CD14-positive monocyte (primary cell): ENCODE measurements at regions not wholly inside any gene's neighbourhood (a gene's known extent, or its start where the extent isn't known, plus 50 kb on each side); places are given as distances from the start of the nearest gene placed in this dataset.

ENCODE experiments used
- DNase-seq, 3 donors: peaks; one replicate each; pipeline ENCODE4 v3.0.0-alpha.2; 2011 to 2022
- H2AFZ ChIP-seq: 2 replicates; pipeline ENCODE4 v1.6.0; 2012; ENCODE audit warnings: mild to moderate bottlenecking, low read depth, low read length, inconsistent platforms; ENCODE audit not compliant: insufficient read depth, poor library complexity, severe bottlenecking
- H3K27ac ChIP-seq, 2 donors: 1 replicate in 1 of 2; 2 replicates in 1 of 2; pipeline ENCODE4 v1.5.1; 2012 to 2013; ENCODE audit warnings: low read length in 2 of 2, control low read depth in 1 of 2, inconsistent platforms in 1 of 2, low read depth in 1 of 2, mild to moderate bottlenecking in 1 of 2
- H3K27me3 ChIP-seq, 2 donors: one replicate each; pipeline versions ENCODE4 v1.6.0 to v1.6.1; 2011 to 2013; ENCODE audit warnings: low read length in 2 of 2; ENCODE audit not compliant: control insufficient read depth in 2 of 2, insufficient read depth in 2 of 2
- H3K36me3 ChIP-seq, 2 donors: replicated peaks in 1 of 2; 1 replicate in 1 of 2; 2 replicates in 1 of 2; pipeline versions ENCODE4 v1.5.1 to v1.6.1; 2012 to 2013; ENCODE audit warnings: low read length in 2 of 2, control low read depth in 1 of 2, inconsistent platforms in 1 of 2, mild to moderate bottlenecking in 1 of 2; ENCODE audit not compliant: insufficient read depth in 2 of 2, control insufficient read depth in 1 of 2
- H3K4me1 ChIP-seq, 2 donors: 1 replicate in 1 of 2; 2 replicates in 1 of 2; pipeline versions ENCODE4 v1.5.1 to v1.6.1; 2012 to 2013; ENCODE audit warnings: low read length in 2 of 2, control low read depth in 1 of 2, inconsistent platforms in 1 of 2, mild to moderate bottlenecking in 1 of 2, moderate library complexity in 1 of 2; ENCODE audit not compliant: insufficient read depth in 2 of 2, control insufficient read depth in 1 of 2
- H3K4me2 ChIP-seq: replicated peaks from 2 replicates; pipeline ENCODE3; 2012; ENCODE audit warnings: low read length, moderate library complexity, mild to moderate bottlenecking; ENCODE audit not compliant: poor library complexity, severe bottlenecking; ENCODE audit errors: extremely low read depth
- H3K4me3 ChIP-seq, 3 experiments: fragments of 200-600 bp in 1 of 3; sonication (generic) in 1 of 3; replicated peaks in 1 of 3; 1 replicate in 2 of 3; 2 replicates in 1 of 3; pipeline ENCODE4 v1.5.1; 2011 to 2013; ENCODE audit warnings: low read length in 3 of 3, mild to moderate bottlenecking in 3 of 3, control low read depth in 2 of 3, low read depth in 2 of 3, inconsistent platforms in 1 of 3, moderate library complexity in 1 of 3
- H3K79me2 ChIP-seq: 2 replicates; pipeline ENCODE4 v1.6.0; 2012; ENCODE audit warnings: mild to moderate bottlenecking, control low read depth, inconsistent platforms, low read length, moderate library complexity; ENCODE audit not compliant: insufficient read depth
- H3K9ac ChIP-seq: 2 replicates; pipeline ENCODE4 v1.6.0; 2017; ENCODE audit warnings: low read length, mild to moderate bottlenecking; ENCODE audit not compliant: insufficient read depth, poor library complexity, severe bottlenecking
- H3K9me3 ChIP-seq, 2 donors: replicated peaks in 1 of 2; 1 replicate in 1 of 2; 2 replicates in 1 of 2; pipeline versions ENCODE4 v1.5.1 to v1.6.1; 2012 to 2013; ENCODE audit warnings: low read length in 2 of 2, control low read depth in 1 of 2; ENCODE audit not compliant: control insufficient read depth in 1 of 2, insufficient read depth in 1 of 2
- H4K20me1 ChIP-seq: 2 replicates; pipeline ENCODE4 v1.6.0; 2012; ENCODE audit warnings: mild to moderate bottlenecking, low read length, control low read depth, moderate library complexity; ENCODE audit not compliant: insufficient read depth
- H3K27ac Mint-ChIP-seq, 7 donors: one replicate each; pipeline ENCODE4 v1.8.0; 2020; ENCODE audit warnings: mild to moderate bottlenecking in 7 of 7, mixed read lengths in 7 of 7, moderate library complexity in 6 of 7, inconsistent platforms in 2 of 7
- H3K27me3 Mint-ChIP-seq, 3 donors: one replicate each; pipeline ENCODE4 v1.8.0; 2021 to 2022; ENCODE audit warnings: low read depth in 3 of 3, mild to moderate bottlenecking in 3 of 3, mixed read lengths in 3 of 3, moderate library complexity in 3 of 3, inconsistent platforms in 1 of 3
- H3K36me3 Mint-ChIP-seq, 2 donors: one replicate each; pipeline ENCODE4 v1.8.0; 2020; ENCODE audit warnings: mixed read lengths in 2 of 2, inconsistent platforms in 1 of 2, mild to moderate bottlenecking in 1 of 2
- H3K4me1 Mint-ChIP-seq: one replicate; pipeline ENCODE4 v1.8.0; 2020; ENCODE audit warnings: mild to moderate bottlenecking, mixed read lengths
- H3K4me3 Mint-ChIP-seq, 2 donors: one replicate each; pipeline ENCODE4 v1.8.0; 2020; ENCODE audit warnings: mild to moderate bottlenecking in 2 of 2, mixed read lengths in 2 of 2, moderate library complexity in 1 of 2
- H3K9me3 Mint-ChIP-seq, 7 donors: one replicate each; pipeline ENCODE4 v1.8.0; 2020 to 2022; ENCODE audit warnings: mixed read lengths in 7 of 7, mild to moderate bottlenecking in 6 of 7, moderate library complexity in 6 of 7, inconsistent platforms in 2 of 7
- CTCF ChIP-seq: fragments of 200-600 bp; IDR thresholded peaks from one replicate; pipeline ENCODE4 v1.8.0; 2022; ENCODE audit warnings: antibody characterized with exemption, mild to moderate bottlenecking
- WGBS: methylation state at CpG from one replicate; pipeline ENCODE4 v1.1.5; 2013; ENCODE audit warnings: missing lambda C conversion rate; ENCODE audit not compliant: insufficient coverage; 5-methylcytosine and 5-hydroxymethylcytosine counted together
- intact Hi-C, 2 donors: fragments of 100-400 bp; cut with micrococcal nuclease; formaldehyde crosslinking; loops; one replicate each; pipeline versions ENCODE4 v1.15.0 to v1.15.1; 2023

GRCh38 chr12:90149453-90149852 lies 440.8 kb upstream of the ATP2B1 start:
- Histone ChIP-seq H3K36me3 (no peaks in the 10 kb centered on the region), H4K20me1 (no peaks in the 10 kb centered on the region), H3K9me3 (no peaks in the 10 kb centered on the region), H3K4me2 (no peak overlapping the region), H3K27ac (no peak overlapping the region), H3K4me1 (no peaks in the 10 kb centered on the region), H3K79me2 (no peaks in the 10 kb centered on the region), H3K4me3 (no peak overlapping the region), H3K27me3 (no peaks in the 10 kb centered on the region), H3K9ac (no peak overlapping the region), H2AFZ (no peak overlapping the region)
- Mint-ChIP-seq H3K27me3 (no peaks in the 10 kb centered on the region), H3K36me3 (no peaks in the 10 kb centered on the region), H3K9me3 (peaks cover 3 to 13% (median 6%) of the 10 kb centered on the region in 7 donors), H3K4me1 (no peaks in the 10 kb centered on the region), H3K4me3 (no peak overlapping the region), H3K27ac (no peak overlapping the region)
- no CpG with 5 or more reads among the region's 1 CpG for WGBS
- TF ChIP-seq CTCF, result no peak
- DNase-seq, result no peak
- intact Hi-C loops, result no loop called here

GRCh38 chr12:90129366-90130030 lies 420.9 kb upstream of the ATP2B1 start:
- no peak overlapping the region for H3K27ac ChIP-seq
- no peaks in the 10 kb centered on the region for H3K9me3 ChIP-seq
- no peak overlapping the region for H3K4me3 ChIP-seq
- no peak overlapping the region for H3K4me2 ChIP-seq
- no peak for TF ChIP-seq CTCF
- H3K9me3 Mint-ChIP-seq, result no peaks in the 10 kb centered on the region
- no peak overlapping the region for H3K4me3 Mint-ChIP-seq
- no peaks in the 10 kb centered on the region for H4K20me1 ChIP-seq
- H3K27me3 Mint-ChIP-seq, result peaks cover 0 to under 1% (median 0%) of the 10 kb centered on the region in 3 donors
- no peak overlapping the region for H3K9ac ChIP-seq
- WGBS, result 100% methylated on average over 1 of the region's 4 CpGs
- no peak overlapping the region for H2AFZ ChIP-seq
- H3K4me1 ChIP-seq, result no peaks in the 10 kb centered on the region
- no peaks in the 10 kb centered on the region for H3K79me2 ChIP-seq
- peak in 1 of 3 donors; percentile 12 for DNase-seq
- intact Hi-C loops, result no loop called here
- no peaks in the 10 kb centered on the region for H3K36me3 ChIP-seq
- H3K4me1 Mint-ChIP-seq, result peaks cover under 1% of the 10 kb centered on the region
- no peaks in the 10 kb centered on the region for H3K27me3 ChIP-seq
- no peaks in the 10 kb centered on the region for H3K36me3 Mint-ChIP-seq
- H3K27ac Mint-ChIP-seq, result no peak overlapping the region
